Epithelial cell of prostate (primary cell): ENCODE measurements at regions not wholly inside any gene's neighbourhood (a gene's known extent, or its start where the extent isn't known, plus 50 kb on each side); places are given as distances from the start of the nearest gene placed in this dataset.
"Not testable (repeated sequence)": the region's sequence is repeated elsewhere in the genome, so short reads cannot be mapped to it uniquely, and the experiment has no call there.

Experiments used
- DNase-seq: peaks from one replicate; pipeline ENCODE4 v3.0.0-alpha.2; 2011; ENCODE audit warnings: low read depth, low spot score
- H3K27ac ChIP-seq: fragments of 450-650 bp; 2 replicates; pipeline ENCODE4 v1.5.1; 2017; ENCODE audit warnings: mild to moderate bottlenecking

- DNase-seq: no peak
- H3K27ac ChIP-seq: no peak overlapping the region
These were observed 177.3 kb downstream of the BANP start for GRCh38 chr16:88128556-88128955.

- not testable (repeated sequence) for H3K27ac ChIP-seq, DNase-seq
These were observed 177.9 kb downstream of the BANP start for GRCh38 chr16:88129133-88129532.

- H3K27ac ChIP-seq: no peak overlapping the region
- no peak for DNase-seq
These were observed 178.8 kb downstream of the BANP start for GRCh38 chr16:88130016-88130415.

- no peak for DNase-seq
These were observed 179.4 kb downstream of the BANP start for GRCh38 chr16:88130681-88131080.

GRCh38 chr16:88131256-88131655 is 180.0 kb downstream of the BANP start:
- DNase-seq: no peak
- no peak overlapping the region for H3K27ac ChIP-seq

More at GRCh38 chr16:88130681-88131080, 179.4 kb downstream of the BANP start:
- no peak overlapping the region for H3K27ac ChIP-seq

- no peak for DNase-seq
- no peak overlapping the region for H3K27ac ChIP-seq
These were observed 180.7 kb downstream of the BANP start for GRCh38 chr16:88131966-88132365.

GRCh38 chr16:88132836-88133506 is 181.7 kb downstream of the BANP start:
- H3K27ac ChIP-seq: no peak overlapping the region
- no peak for DNase-seq

GRCh38 chr16:88133507-88133843 is 182.2 kb downstream of the BANP start:
- H3K27ac ChIP-seq: no peak overlapping the region
- DNase-seq: no peak

GRCh38 chr16:88134172-88134898 is 183.1 kb downstream of the BANP start:
- H3K27ac ChIP-seq: not testable (repeated sequence)

GRCh38 chr16:88134899-88135682 is 183.9 kb downstream of the BANP start:
- not testable (repeated sequence) for DNase-seq, H3K27ac ChIP-seq

More at GRCh38 chr16:88134172-88134898, 183.1 kb downstream of the BANP start:
- DNase-seq: not testable (repeated sequence)

GRCh38 chr16:88136211-88136713 is 185.0 kb downstream of the BANP start:
- not testable (repeated sequence) for H3K27ac ChIP-seq

GRCh38 chr16:88136939-88137338 is 185.7 kb downstream of the BANP start:
- DNase-seq, H3K27ac ChIP-seq: not testable (repeated sequence)

More at GRCh38 chr16:88136211-88136713, 185.0 kb downstream of the BANP start:
- DNase-seq: not testable (repeated sequence)

- not testable (repeated sequence) for DNase-seq
These were observed 187.9 kb downstream of the BANP start for GRCh38 chr16:88139141-88139540.

GRCh38 chr16:88140195-88140594 is 189.0 kb downstream of the BANP start:
- not testable (repeated sequence) for H3K27ac ChIP-seq, DNase-seq

More at GRCh38 chr16:88139141-88139540, 187.9 kb downstream of the BANP start:
- H3K27ac ChIP-seq: not testable (repeated sequence)

- DNase-seq: no peak
- H3K27ac ChIP-seq: no peak overlapping the region
These were observed 190.3 kb downstream of the BANP start for GRCh38 chr16:88141580-88141979.

- not testable (repeated sequence) for DNase-seq
These were observed 191.1 kb downstream of the BANP start for GRCh38 chr16:88142056-88142935.

GRCh38 chr16:88143122-88144027 is 192.1 kb downstream of the BANP start:
- not testable (repeated sequence) for H3K27ac ChIP-seq, DNase-seq

More at GRCh38 chr16:88142056-88142935, 191.1 kb downstream of the BANP start:
- not testable (repeated sequence) for H3K27ac ChIP-seq

- DNase-seq: no peak
These were observed 192.8 kb downstream of the BANP start for GRCh38 chr16:88144028-88144511.

More at GRCh38 chr16:88144028-88144511, 192.8 kb downstream of the BANP start:
- H3K27ac ChIP-seq: no peak overlapping the region
